HPDE6-E6E7 (cell line): ENCODE measurements at regions not wholly inside any gene's neighbourhood (a gene's known extent, or its start where the extent isn't known, plus 50 kb on each side); places are given as distances from the start of the nearest gene placed in this dataset.

Experiments
- DNase-seq: peaks from one replicate; pipeline ENCODE4 v3.0.0; 2011; ENCODE audit warnings: missing footprints; ENCODE audit errors: extremely low spot score

- DNase-seq, result no peak
Observed at GRCh38 chr2:188132385-188132784, 159.3 kb upstream of the GULP1 start.

GRCh38 chr2:188134241-188134640 is 157.4 kb upstream of the GULP1 start:
- DNase-seq, result no peak

GRCh38 chr2:188138313-188138712 is 153.4 kb upstream of the GULP1 start:
- DNase-seq, result no peak

GRCh38 chr2:188142088-188142487 is 149.6 kb upstream of the GULP1 start:
- DNase-seq, result no peak

GRCh38 chr2:188142636-188143295 is 148.9 kb upstream of the GULP1 start:
- peak; percentile 29 for DNase-seq

GRCh38 chr2:188145885-188146284 is 145.8 kb upstream of the GULP1 start:
- DNase-seq, result no peak

GRCh38 chr2:188146888-188147287 is 144.8 kb upstream of the GULP1 start:
- DNase-seq, result no peak

- no peak for DNase-seq
Observed at GRCh38 chr2:188151670-188152069, 140.0 kb upstream of the GULP1 start.

GRCh38 chr2:188158337-188159100 is 133.2 kb upstream of the GULP1 start:
- no peak for DNase-seq

- no peak for DNase-seq
Observed at GRCh38 chr2:188159484-188159883, 132.2 kb upstream of the GULP1 start.

- DNase-seq, result no peak
Observed at GRCh38 chr2:188170356-188170755, 121.3 kb upstream of the GULP1 start.

GRCh38 chr2:188176620-188177019 is 115.1 kb upstream of the GULP1 start:
- DNase-seq, result no peak

GRCh38 chr2:188181067-188181838 is 110.4 kb upstream of the GULP1 start:
- no peak for DNase-seq

- DNase-seq, result no peak
Observed at GRCh38 chr2:188181884-188182283, 109.8 kb upstream of the GULP1 start.

GRCh38 chr2:188187726-188188125 is 103.9 kb upstream of the GULP1 start:
- DNase-seq, result no peak

GRCh38 chr2:188189356-188189755 is 102.3 kb upstream of the GULP1 start:
- peak; percentile 13 for DNase-seq

- DNase-seq, result peak; percentile 26
Observed at GRCh38 chr2:188193230-188193629, 98.4 kb upstream of the GULP1 start.

GRCh38 chr2:188196343-188197008 is 95.2 kb upstream of the GULP1 start:
- no peak for DNase-seq

- DNase-seq, result peak; percentile 26
Observed at GRCh38 chr2:188199716-188200128, 92.0 kb upstream of the GULP1 start.

GRCh38 chr2:188201639-188202038 is 90.0 kb upstream of the GULP1 start:
- DNase-seq, result no peak

GRCh38 chr2:188202777-188203176 is 88.9 kb upstream of the GULP1 start:
- DNase-seq, result no peak

GRCh38 chr2:188203776-188204175 is 87.9 kb upstream of the GULP1 start:
- DNase-seq, result no peak
